GM21737 (cell line): ENCODE measurements at regions not wholly inside any gene's neighbourhood (a gene's known extent, or its start where the extent isn't known, plus 50 kb on each side); places are given as distances from the start of the nearest gene placed in this dataset.

Experiments used
- ATAC-seq: cut with Tn5 transposase; IDR thresholded peaks from one replicate; pipeline ENCODE4 v1.9.1; 2021; ENCODE audit warnings: mild to moderate bottlenecking, moderate library complexity; ENCODE audit not compliant: unreplicated experiment

DNA sequence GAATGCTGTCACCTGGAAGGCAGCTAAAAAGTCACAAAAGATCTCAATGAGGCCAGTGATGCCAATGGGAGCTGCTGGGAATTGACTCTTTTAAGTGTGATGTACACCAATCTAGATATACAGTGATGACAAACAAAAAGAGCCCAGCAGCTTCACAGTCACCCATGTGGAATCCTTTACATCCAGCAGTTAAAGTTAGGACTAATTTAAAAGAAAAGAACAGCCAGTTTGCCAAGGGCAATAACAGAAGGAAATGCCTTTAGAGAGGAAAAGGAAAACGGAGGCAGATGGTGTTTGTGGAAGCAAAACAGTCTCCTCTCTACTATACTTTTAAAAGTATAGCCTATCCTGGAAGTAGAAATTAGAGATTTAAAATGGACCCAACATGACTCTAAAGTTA, 873.5 kb downstream of the EPHA7 start:
- ATAC-seq = no peak

DNA sequence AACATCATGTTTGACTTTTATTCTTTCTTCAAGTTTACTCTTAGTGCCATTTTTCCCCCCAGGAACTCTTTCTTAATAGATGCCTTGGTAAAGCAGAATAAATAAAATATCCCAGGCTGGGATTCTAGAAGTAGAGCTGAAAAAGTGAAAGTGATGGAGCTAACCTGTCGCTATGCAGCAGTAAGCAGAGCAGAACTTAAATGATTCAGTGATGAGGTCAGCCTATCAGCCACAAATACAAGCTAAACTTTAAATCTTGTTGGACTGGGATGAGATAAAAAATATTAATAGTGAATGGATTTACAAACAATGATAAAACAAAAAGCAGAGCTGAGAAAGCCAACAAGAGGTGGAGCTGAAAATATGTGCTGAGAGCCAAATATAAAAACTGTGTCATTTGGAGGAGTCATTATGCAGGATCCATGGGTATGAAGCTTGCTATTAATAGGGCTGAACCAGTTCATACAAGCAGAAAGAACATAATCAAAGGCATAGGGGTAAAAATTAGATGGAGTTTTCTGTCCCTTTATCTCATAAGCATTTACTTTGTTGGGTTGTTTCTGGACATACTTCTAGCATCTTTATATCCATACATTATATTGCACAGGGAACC, 877.8 kb downstream of the EPHA7 start:
- no peak for ATAC-seq

DNA sequence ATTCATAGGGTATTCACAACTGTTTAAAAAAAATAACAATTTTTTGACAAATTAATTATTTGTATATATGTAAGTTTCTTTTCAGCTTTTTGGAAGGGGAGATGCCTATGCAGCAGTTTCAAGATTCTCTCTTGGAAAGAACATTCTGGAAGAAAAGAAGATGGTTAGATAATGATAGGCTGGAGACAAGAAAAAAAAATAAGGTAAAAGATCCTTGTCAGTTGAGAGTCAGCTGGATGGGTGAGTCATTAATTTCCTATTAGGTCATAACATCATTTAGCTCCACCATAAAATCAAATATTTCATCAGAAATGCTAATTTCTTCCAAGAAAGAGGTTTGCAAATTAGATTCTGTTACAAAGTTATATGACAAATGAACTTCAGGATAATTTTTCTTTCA, 880.4 kb downstream of the EPHA7 start:
- no peak for ATAC-seq

DNA sequence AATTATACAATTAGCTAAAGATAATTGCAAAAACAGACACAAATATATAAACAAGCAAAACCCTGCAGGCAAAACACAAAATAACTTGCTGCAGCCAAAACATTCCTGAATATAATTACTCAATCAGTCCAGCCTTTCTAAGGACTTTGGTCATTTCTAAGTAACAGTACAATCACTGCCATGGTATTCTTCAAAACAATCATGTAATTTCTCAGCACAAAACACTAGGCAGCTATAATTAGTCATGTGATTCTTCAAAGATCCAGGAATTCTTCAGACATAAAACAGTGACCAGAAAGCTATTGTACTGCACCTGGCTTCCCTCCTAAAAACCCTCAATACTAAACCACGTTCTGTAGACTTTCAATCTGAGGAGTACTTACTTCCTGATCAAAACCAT, 881.1 kb downstream of the EPHA7 start:
- ATAC-seq = no peak

DNA sequence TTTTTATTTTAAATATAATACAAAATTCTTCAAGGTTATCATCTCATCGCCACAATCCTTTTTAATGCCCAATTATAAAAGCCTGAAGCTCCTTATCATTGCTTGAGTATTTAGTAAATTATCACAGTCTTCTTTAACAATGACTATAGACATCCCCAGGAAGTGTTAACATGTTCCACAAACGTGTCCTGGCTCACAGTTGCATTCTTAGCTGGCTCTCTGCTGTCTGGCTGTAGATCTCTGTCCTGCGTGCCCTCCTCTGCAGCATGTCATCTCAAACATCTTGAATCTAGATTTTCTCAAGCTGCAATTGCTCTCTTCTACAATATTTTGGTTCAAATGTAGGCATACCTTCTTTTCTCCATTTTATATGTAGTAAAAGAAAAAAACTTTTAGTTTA, 885.2 kb downstream of the EPHA7 start:
- ATAC-seq = no peak

DNA sequence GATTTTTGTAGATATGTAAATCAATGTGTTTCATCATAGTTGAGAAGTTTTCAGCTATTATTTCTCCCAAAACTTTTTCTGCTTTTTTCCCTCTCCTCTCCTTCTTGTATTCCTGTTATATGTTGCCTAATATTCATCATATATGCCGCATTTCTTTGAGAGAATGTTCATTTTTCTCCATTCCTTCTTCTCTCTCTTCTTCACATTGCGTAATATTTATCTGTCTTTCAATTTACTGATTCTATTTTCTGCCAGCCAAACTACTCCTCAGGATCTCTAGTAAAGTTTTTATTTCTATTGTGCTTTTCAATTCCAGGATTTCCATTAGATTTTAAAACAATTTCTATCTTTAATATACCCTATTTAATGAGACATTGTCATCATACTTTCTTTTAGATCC, 896.8 kb downstream of the EPHA7 start:
- ATAC-seq = no peak

DNA sequence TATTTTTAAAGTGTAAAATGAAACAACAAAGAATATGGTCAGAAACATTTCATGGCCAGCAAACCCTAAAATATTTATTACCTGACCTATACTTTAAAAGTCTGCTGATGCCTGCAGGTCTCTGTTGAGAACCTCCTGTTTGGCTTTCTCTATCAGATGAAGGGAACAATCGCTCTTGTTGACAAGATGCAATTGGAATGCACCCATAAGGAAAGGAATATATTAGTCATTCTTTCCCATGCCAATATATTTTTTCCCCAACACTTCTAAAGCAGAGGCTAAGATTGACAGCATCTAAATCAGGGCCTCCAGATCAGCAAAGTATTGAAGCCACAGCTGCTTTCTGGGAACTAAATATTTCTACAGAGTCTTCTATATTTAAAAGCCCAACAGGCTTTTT, 897.8 kb downstream of the EPHA7 start:
- ATAC-seq = no peak

DNA sequence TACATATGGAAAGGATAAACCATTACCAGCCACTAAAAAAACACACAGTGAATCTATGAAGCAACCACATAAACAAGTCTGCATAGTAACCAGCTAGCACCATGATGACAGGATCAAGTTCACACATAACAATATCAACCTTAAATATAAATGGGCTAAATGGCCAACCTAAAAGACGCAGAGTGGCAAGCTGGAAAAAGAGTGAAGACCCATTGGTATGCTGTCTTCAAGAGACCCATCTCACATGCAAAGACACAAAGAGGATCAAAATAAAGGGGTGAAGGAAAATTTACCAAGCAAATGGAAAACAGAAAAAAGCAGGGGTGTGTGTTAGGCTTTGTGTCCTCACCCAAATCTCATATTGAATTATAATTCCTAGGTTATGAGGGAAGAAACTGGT, 909.2 kb downstream of the EPHA7 start:
- no peak for ATAC-seq

DNA sequence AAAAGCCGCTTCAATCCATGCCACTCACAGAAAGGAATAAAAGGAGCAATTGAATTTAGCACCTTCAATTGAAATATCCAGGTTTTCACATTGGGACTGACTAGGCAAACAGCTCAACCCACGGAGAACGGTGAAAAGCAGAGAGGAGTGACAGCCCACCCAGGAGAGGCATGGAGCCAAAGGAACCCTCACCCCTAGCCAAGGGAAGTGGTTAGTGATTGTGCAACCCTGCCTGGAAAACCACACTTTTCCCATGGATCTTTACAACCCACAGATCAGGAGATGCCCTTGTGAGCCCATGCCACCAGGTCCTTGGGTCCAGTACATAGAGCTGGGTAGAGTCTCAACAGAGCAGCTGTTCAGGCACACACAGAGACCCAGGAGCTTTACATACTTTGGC, 911.8 kb downstream of the EPHA7 start:
- no peak for ATAC-seq

DNA sequence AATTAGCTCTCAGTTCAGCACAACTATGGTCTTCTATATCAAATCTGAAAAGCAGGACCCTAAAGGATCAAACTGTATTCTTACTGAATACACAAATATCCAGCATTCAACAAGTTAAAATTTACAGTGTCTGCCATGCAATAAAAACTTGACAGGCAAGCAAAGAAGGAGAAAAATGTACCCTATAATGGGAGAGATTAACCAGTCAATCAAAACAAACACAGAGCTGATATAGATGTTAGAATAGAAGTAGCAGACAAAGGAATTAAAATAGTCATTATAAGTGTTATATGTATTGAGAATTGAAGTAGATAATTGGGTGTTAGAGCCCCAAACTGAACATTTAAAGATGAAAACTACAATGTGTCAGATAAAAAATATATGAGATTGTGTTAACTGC, 914.9 kb downstream of the EPHA7 start:
- ATAC-seq = no peak

DNA sequence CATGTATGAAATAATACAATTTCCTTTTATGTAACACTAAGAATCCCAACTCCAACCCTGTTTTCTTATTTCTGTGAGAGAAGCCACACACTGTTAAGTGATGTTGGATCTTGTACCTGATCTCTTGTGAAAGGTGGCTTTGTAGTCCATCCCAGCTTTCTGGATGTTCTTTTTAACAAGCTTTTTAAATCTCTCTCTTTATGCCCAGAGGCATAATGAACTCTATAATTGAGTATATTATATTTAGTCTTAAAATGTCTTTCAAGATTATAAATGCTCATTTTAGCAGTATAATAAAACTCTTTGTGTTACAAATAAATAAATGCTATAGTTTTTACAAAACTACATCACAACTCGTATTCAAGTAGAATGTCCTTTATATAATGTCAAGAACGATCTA, 922.1 kb downstream of the EPHA7 start:
- no peak for ATAC-seq

DNA sequence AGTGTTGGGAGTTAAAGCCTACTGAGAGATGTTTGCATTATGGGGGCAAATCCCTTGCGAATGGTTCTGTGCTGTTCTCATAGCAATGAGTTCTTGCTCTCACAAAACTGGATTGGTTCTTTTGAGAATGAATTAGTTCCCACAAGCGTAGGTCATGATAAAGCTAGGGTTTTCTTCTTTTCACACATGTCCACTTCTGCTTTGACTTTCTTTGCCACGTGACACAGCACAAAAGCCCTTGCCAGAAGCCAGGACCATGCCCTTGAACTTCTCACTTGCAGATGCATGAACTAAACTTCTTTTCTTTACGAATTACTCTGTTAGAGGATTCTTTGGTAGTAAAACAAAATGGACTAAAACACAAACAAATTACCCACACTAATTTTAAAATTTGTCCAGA, 922.8 kb downstream of the EPHA7 start:
- ATAC-seq = no peak

DNA sequence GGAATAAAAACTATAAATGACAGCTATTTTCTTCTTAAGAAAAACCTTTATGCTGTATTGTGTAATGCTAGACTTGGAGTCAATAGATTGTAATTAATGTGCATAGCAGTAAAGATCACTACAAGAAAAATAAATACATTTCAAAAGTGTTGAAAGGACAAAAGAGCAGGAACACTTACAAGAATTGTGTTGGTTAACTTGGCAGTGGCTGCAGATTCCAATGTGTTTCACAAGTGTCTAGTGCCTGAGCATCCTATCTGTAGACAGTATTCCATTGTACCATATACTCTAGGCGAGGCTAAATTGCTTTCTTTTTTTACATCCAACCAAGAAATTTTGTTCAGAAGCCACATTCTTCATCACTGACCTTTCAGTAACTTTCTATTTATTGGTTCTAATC, 924.1 kb downstream of the EPHA7 start:
- ATAC-seq = no peak

DNA sequence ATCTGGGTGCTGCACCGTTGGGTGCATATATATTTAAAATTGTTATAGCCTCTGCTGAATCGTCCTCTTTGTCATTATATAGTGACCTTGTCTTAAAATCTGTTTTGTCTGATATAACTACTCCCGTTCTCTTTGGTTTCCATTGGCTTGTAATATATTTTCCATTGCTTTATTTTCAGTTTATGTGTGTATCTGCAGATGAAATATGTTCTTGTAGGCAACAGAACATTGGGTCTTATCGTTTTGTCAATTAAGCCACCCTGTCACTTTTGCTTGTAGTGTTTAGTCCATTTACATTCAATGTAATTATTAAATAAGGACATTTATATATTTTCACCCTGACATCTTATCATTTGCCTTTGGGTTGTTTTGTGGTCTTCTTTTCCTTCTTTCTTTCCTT, 933.9 kb downstream of the EPHA7 start:
- ATAC-seq = no peak

DNA sequence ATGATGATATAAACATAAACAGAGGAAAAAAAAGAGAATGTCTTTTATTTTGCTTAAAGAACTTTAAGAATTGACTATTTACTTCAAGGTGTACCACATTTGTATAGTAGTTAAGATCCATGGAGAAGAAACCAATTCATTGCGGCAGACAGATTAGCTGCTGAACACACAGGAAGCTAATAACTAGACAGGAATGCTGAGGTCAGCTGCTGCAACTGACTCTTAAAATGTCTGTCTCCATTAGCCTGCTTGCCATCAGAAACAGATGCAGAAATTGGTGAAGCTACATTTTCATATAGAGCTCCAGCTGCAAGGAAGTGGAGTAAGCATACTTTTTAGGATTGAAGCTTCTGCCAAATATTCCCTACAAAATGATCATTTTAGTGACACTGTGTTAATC, 939.5 kb downstream of the EPHA7 start:
- ATAC-seq = no peak

DNA sequence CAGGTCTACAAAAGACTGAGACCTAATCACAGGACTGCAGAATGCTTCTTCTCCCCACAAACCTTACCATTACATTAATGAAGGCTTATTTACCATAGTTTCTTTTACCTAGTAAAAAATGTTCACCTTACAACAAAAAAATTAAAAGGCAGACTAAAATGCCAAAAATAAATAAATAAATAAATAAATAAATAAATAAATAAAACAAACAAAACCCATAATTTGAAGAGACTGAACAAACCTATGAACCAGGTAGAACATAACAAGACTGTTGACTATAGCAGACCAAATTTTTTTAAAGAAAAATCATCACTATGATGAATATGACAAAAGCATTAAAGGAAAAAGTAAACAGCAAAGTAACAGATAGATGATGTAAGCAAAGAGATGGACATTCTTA, 946.3 kb downstream of the EPHA7 start:
- no peak for ATAC-seq

DNA sequence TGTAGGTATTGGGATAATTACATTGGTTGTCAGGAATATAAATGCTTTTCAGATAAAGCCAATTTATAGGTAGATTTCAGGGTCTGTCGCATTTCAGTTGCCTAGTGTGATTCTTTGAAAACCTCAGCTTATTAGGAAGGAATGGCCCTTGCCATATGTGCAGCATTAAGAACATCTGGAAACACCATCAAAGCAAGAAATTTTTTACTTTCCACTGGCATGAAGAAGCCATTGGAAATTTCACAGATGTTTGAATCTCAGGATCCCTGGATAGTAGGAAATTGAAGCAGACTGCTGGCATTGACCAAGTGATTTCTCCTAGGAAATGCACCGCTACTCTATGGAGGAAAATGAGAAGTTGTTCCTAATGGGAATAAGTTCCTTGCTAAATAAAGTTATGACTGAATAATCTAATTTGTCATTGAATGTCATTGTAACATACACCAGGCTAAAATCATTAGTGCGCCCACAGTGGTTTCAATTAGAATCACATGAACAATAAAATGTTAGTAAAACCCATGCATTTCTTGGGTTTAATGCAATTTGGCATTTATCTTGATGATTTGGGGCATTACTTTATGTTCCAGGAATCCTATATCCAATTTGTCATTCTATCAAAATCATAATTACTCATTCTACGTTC, 950.1 kb downstream of the EPHA7 start:
- ATAC-seq = no peak

DNA sequence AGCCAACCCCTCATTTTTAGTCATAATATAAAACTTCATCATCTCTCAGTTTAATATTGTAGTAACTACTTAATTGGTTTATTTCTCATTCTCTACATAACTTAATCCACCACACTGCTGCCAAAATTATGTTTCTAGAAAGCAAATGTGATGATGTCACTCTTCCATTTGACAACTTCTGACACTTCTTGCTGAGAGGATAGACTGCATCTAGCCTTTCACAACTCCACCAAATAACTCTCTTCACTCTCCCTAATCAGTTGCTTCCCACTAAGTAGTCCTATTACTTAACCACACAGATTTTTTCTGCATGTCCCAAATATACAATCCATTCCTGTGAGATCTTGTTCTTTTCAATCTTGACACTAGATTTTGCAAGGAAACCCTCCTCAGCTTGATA, 951.3 kb downstream of the EPHA7 start:
- ATAC-seq = no peak

DNA sequence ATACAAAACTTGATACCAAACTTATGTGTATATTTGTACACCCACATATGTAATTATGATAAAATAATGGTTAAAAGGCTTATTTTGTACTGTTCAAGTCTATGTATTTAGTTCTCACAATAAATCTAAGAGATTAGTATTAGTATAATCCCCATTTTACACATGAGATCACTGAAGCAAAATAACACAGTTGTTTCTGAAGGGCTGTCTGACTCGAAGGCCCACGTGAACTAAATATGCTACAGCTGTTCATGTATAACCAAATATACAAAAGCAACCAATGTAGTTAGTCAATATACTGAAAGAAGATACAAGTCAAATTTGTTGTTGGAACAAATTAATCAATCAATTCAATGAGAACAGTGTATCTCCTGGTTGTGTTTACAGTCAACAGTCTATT, 959.2 kb downstream of the EPHA7 start:
- no peak for ATAC-seq

DNA sequence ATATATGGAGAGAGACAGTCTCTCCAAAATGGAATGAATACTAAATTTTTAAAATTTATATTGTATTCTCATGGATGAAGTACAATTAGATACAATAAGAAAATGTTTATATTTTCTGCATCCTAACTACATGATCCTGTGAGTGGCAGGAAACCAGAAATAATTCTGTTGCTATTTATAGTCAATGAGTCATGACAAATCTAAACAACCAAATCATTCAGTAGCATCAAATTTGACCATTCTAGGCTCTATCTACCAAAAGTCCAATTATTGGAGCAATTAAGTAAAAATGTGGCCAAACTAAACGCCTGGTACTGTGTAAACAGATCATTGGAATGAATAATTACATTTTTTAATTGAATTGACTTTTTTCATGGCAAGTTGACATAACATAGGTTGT, 959.8 kb downstream of the EPHA7 start:
- ATAC-seq = no peak

DNA sequence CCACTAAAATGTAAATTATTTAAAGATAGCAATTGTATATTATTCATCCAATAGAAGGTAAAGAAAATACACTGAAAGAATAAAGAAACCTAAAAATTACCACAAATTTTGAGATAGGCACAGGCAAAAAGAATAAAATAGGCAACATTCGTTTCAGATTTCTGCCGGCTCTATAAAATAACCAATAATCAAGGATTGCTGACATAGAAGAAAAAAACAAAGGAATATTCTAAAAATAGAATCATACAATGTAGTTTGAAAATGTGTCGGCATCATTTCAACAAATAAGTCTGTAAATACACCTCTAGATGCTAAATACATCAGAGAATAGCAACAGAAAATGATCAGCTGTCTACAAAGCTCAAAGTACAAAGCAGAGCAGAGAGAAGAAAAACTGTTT, 973.3 kb downstream of the EPHA7 start:
- no peak for ATAC-seq

DNA sequence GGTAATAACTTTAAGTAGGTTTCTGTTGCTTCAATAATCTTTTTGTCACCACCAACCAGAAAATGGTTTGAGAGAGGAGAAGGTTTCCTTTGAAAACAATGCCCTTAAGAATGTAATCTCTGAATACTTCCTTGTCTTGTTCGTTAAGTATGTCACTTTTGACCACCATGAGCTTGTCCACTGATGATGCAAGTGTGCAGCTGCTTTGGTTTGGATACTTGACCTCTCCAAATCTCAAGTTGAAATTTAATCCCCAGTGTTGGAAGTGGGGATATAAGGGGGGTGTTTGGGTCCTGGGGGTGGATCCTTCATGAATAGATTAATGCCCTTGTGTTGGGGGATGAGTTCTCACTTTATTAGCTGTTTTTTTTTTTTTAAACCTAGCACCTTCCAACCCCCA, 985.4 kb downstream of the EPHA7 start:
- no peak for ATAC-seq

DNA sequence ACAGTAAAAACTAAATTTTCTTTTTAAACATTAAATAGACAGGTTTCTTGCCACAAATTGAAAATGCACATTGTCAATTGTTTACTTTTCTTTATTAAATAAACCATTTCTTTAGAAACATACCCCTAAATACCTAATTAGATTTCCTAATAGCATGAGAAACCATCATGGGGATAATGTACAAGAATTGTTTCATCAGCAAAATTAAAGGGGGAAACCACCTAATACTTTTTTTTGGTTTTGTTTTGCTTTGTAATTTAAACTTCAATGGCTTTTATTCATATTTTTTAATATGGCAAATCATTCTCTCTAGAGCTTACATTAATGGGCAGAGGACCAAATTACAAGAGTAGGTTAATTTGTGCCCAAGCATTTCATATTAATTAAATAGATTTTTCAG, 987.9 kb downstream of the EPHA7 start:
- ATAC-seq = no peak
